Stomach smooth muscle (tissue), 2 donors: ENCODE measurements at regions not wholly inside any gene's neighbourhood (a gene's known extent, or its start where the extent isn't known, plus 50 kb on each side); places are given as distances from the start of the nearest gene placed in this dataset.

Experiments
- H3K27ac ChIP-seq: one replicate; pipeline ENCODE4 v1.7.0; 2013; ENCODE audit warnings: mild to moderate bottlenecking, low read length, inconsistent platforms
- H3K27me3 ChIP-seq, 2 donors: one replicate each; pipeline ENCODE4 v1.7.0; 2013; ENCODE audit warnings: low read length in 2 of 2; ENCODE audit not compliant: insufficient read depth in 2 of 2, control insufficient read depth in 1 of 2
- H3K36me3 ChIP-seq, 2 donors: one replicate each; pipeline ENCODE4 v1.7.0; 2013; ENCODE audit warnings: low read length in 2 of 2; ENCODE audit not compliant: control insufficient read depth in 2 of 2, insufficient read depth in 2 of 2
- H3K4me1 ChIP-seq: one replicate; pipeline ENCODE4 v1.7.0; 2013; ENCODE audit warnings: low read length; ENCODE audit not compliant: control insufficient read depth, insufficient read depth
- H3K4me3 ChIP-seq, 2 donors: one replicate each; pipeline ENCODE4 v1.7.0; 2013; ENCODE audit warnings: low read length in 2 of 2
- H3K9ac ChIP-seq, 2 donors: one replicate each; pipeline ENCODE4 v1.7.0; 2013; ENCODE audit warnings: low read length in 2 of 2, mild to moderate bottlenecking in 1 of 2
- H3K9me3 ChIP-seq, 2 donors: one replicate each; pipeline ENCODE4 v1.7.0; 2013; ENCODE audit warnings: low read length in 2 of 2; ENCODE audit not compliant: control insufficient read depth in 2 of 2
- donor health status: healthy.
- donor health status: Pancreatic carcinoma.

- H3K27ac ChIP-seq = no peak overlapping the region
- no peak overlapping the region for H3K4me3 ChIP-seq
- no peaks in the 10 kb centered on the region for H3K9me3 ChIP-seq
- no peak overlapping the region for H3K9ac ChIP-seq
- no peaks in the 10 kb centered on the region for H3K36me3 ChIP-seq
- no peaks in the 10 kb centered on the region for H3K27me3 ChIP-seq
- H3K4me1 ChIP-seq = no peaks in the 10 kb centered on the region
These were observed 995.7 kb downstream of the GALC start for GRCh38 chr14:86997271-86997670.

GRCh38 chr14:86990396-86990795, 1002.6 kb downstream of the GALC start:
- no peak overlapping the region for H3K27ac ChIP-seq
- no peak overlapping the region for H3K4me3 ChIP-seq
- no peaks in the 10 kb centered on the region for H3K4me1 ChIP-seq
- no peak overlapping the region for H3K9ac ChIP-seq
- H3K9me3 ChIP-seq = no peaks in the 10 kb centered on the region
- no peaks in the 10 kb centered on the region for H3K27me3 ChIP-seq
- H3K36me3 ChIP-seq = no peaks in the 10 kb centered on the region

- Histone ChIP-seq H3K9me3 (no peaks in the 10 kb centered on the region), H3K36me3 (no peaks in the 10 kb centered on the region), H3K4me1 (no peaks in the 10 kb centered on the region), H3K27ac (no peak overlapping the region), H3K9ac (no peak overlapping the region), H3K4me3 (no peak overlapping the region), H3K27me3 (no peaks in the 10 kb centered on the region)
These were observed 1003.7 kb downstream of the GALC start for GRCh38 chr14:86989285-86989684.

DNA sequence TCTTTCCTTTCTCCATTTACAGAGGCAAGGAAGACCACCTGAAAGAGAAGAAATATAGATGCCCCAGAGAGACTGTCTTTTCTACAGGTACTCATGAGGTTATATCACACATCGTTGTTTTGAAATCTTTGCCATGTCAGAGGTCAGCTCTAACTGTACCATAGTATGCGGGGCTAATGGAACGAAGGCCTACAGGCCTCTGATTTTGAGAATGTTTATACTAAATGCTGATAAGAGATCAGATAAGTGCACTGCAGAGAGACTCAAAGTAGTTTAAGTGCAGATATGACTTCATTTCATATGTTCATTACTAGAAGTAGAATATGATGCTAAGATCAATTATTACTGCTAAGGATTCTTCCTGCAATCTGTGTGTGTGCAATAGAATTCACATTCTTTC, 1005.0 kb downstream of the GALC start:
- Histone ChIP-seq H3K4me1 (no peaks in the 10 kb centered on the region), H3K9me3 (no peaks in the 10 kb centered on the region), H3K36me3 (no peaks in the 10 kb centered on the region), H3K4me3 (no peak overlapping the region), H3K27me3 (no peaks in the 10 kb centered on the region), H3K27ac (no peak overlapping the region), H3K9ac (no peak overlapping the region)

DNA sequence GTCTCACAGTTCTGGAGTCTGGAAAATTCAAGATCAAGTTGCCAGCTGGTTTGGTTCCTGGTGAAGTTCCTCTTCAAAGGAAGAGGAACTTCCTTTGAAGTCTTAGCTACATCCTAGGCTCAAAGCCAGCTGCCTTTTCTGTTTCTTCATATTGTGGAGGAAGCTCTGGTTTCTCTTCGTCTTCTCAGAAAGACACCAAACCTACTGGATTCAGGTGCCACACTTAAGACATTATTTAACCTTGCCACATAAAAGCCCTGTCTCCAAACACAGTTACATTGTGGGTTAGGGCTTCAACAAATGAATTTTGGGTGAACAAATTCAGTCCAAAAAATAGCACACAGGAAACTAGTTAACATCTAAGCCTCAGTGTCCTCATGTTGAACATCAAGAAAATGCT, 1019.8 kb downstream of the GALC start:
- H3K27ac ChIP-seq = no peak overlapping the region
- no peaks in the 10 kb centered on the region for H3K4me1 ChIP-seq
- no peak overlapping the region for H3K4me3 ChIP-seq
- peaks cover 0 to 2% of the 10 kb centered on the region in 2 donors for H3K9me3 ChIP-seq
- no peak overlapping the region for H3K9ac ChIP-seq
- no peaks in the 10 kb centered on the region for H3K36me3 ChIP-seq
- H3K27me3 ChIP-seq = no peaks in the 10 kb centered on the region

GRCh38 chr14:86971292-86971691, 1021.7 kb downstream of the GALC start:
- Histone ChIP-seq H3K27ac (no peak overlapping the region), H3K4me3 (no peak overlapping the region), H3K9me3 (peaks cover 0 to 4% of the 10 kb centered on the region in 2 donors), H3K27me3 (no peaks in the 10 kb centered on the region), H3K9ac (no peak overlapping the region), H3K36me3 (no peaks in the 10 kb centered on the region), H3K4me1 (no peaks in the 10 kb centered on the region)

DNA sequence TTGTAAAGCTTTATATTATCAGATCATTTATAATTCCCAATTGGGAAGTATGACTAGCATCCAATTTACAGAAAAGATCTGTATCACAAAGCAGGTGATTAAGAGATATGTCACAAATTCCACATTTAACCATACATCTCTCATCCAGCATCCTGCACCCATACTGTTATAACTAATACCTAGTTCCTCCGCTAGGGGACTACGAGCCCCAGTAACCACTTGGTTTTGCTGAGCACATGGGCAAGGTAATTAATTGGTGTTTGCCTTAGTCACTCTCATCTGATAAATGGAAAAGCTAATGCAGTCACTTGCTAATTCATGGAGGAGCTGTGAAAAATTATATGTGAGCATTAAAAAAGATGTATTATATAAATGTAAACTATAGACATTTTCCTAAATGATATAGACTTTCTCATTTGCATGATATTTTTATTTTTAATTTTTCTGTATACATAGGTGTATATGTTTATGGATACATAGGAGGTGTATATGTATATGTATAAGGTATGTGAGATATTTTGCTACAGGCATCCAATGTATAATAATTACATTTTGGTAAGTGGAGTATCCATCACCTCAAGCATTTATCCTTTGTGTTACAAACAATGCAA, 1031.8 kb downstream of the GALC start:
- no peak overlapping the region for H3K4me3 ChIP-seq
- no peak overlapping the region for H3K27ac ChIP-seq
- peaks cover under 1 to 2% of the 10 kb centered on the region in 2 donors for H3K9me3 ChIP-seq
- H3K36me3 ChIP-seq = no peaks in the 10 kb centered on the region
- H3K4me1 ChIP-seq = no peaks in the 10 kb centered on the region
- H3K9ac ChIP-seq = no peak overlapping the region
- H3K27me3 ChIP-seq = no peaks in the 10 kb centered on the region

DNA sequence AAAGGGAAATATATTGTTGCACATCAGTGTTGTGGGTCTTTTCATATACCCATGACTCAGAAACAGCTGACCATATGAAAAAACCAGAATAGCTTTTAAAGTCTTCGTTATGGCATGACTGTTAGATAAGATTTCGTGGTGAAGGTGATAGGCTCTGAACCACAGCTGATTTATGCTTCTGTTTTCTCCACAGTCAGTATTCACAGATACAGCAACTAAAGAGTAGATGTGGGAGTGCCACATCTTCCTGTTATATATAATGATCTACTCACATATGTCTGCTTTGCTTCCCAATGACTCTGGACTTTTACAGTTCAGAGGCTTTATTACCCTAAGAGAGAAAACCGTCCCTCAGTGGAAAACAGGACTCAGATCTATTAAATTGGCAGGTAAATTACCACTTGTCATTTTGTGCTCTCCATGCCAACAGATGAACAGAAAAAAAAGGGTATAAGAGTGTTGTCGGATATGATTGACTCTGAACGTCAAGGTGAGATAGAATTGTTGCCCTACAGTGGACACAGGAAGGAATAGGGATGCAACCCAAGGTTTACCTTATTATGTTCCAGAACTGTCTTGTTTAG, 1037.1 kb downstream of the GALC start:
- Histone ChIP-seq H3K36me3 (no peaks in the 10 kb centered on the region), H3K9ac (no peak overlapping the region), H3K9me3 (no peaks in the 10 kb centered on the region), H3K4me1 (no peaks in the 10 kb centered on the region), H3K27ac (no peak overlapping the region), H3K27me3 (no peaks in the 10 kb centered on the region), H3K4me3 (no peak overlapping the region)

DNA sequence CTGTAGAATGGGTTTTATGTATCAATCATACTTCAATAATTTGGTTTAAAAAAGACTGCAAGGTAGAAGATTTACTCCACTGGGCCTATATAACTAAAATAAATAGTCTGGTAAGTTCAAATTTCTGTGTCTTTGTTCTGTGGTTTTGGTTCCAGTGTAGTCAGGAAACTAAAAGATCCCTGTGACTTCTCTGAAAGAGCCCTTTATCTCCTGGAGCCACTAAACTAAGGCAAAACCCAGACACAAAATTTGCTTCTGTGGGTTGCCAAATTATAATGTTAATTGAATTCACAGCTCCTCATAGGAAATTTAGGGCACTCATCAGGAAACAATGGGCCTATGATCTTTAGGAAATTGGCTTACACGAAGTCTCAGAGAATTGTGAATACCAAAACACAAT, 1038.4 kb downstream of the GALC start:
- H3K9me3 ChIP-seq = no peaks in the 10 kb centered on the region
- H3K4me3 ChIP-seq = no peak overlapping the region
- no peaks in the 10 kb centered on the region for H3K4me1 ChIP-seq
- H3K27me3 ChIP-seq = no peaks in the 10 kb centered on the region
- H3K27ac ChIP-seq = no peak overlapping the region
- H3K36me3 ChIP-seq = no peaks in the 10 kb centered on the region
- H3K9ac ChIP-seq = no peak overlapping the region

DNA sequence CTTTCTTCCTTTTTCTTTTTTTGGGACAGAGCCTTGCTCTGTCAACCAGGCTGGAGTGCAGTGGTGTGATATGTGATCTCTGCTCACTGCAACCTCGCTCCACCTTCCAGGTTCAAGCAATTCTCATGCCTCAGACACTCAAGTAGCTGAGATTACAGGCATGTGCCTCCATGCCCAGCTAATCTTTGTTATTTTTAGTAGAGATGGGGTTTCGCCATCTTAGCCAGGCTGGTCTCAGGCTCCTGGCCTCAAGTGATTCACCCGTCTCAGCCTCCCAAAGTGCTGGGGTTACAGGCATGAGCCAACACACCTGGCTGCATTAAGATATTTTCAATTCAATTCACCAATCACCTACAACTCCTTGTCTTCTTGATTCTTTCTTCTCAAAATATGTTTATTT, 1046.5 kb downstream of the GALC start:
- Histone ChIP-seq H3K27me3 (no peaks in the 10 kb centered on the region), H3K36me3 (no peaks in the 10 kb centered on the region), H3K4me1 (no peaks in the 10 kb centered on the region), H3K4me3 (no peak overlapping the region), H3K9ac (no peak overlapping the region), H3K27ac (no peak overlapping the region), H3K9me3 (no peaks in the 10 kb centered on the region)

GRCh38 chr14:86944434-86944833, 1048.5 kb downstream of the GALC start:
- no peaks in the 10 kb centered on the region for H3K36me3 ChIP-seq

More at GRCh38 chr14:86944434-86944833, 1048.5 kb downstream of the GALC start:
- Histone ChIP-seq H3K9ac (no peak overlapping the region), H3K4me3 (no peak overlapping the region), H3K4me1 (no peaks in the 10 kb centered on the region), H3K27ac (no peak overlapping the region), H3K27me3 (no peaks in the 10 kb centered on the region), H3K9me3 (no peaks in the 10 kb centered on the region)
